Limb (tissue), 2 donors: ENCODE measurements at regions not wholly inside any gene's neighbourhood (a gene's known extent, or its start where the extent isn't known, plus 50 kb on each side); places are given as distances from the start of the nearest gene placed in this dataset.

ENCODE experiments used
- DNase-seq, 2 donors: peaks; one replicate each; pipeline ENCODE4 v3.0.0-alpha.2; 2016; ENCODE audit errors: extremely low spot score in 2 of 2

GRCh38 chrX:34873500-34874225, 68.9 kb upstream of the FAM47B start:
- DNase-seq = no peak

DNA sequence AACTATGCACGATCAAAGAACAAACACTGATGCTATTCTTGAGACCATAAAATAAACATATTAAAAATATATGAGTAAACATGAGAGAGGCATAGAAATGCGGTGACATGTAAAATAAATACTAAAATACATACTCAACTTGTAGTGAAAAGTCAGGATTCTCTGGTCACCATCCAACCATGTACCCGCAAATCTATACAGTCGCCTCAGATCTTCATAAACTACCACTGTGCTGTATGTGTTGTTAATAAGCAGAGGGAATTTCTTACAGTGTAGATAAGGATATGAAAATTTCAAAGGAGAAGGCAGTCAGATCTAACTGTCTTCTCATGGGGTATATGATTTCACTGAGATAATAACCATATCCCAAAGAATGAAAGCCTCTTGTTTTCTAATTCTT, 67.8 kb upstream of the FAM47B start:
- no peak for DNase-seq

- DNase-seq = no peak
Measured at GRCh38 chrX:34875204-34875603, 67.4 kb upstream of the FAM47B start.

DNA sequence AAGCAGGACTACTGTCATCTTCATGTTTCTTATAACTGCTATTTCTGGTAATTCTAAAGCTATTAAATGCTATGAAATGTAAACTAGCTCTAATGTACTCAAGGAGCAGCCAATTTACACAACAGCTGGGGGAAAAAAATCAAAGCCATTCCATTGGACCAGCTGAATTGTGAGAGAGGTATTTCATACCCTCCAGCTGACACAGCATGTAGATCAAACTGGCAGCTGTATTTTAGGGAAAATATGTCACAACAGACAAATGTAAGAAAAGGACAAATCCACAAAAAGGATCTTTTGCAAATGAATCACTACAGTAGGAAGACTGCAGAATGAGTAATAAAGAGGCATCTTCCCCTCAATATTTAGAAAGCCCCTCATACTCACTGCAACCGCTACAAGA, 65.2 kb upstream of the FAM47B start:
- no peak for DNase-seq

- DNase-seq = no peak
Measured at GRCh38 chrX:34879346-34879745, 63.2 kb upstream of the FAM47B start.

- DNase-seq = no peak
Measured at GRCh38 chrX:34879886-34880285, 62.7 kb upstream of the FAM47B start.

- no peak for DNase-seq
Measured at GRCh38 chrX:34880656-34881055, 61.9 kb upstream of the FAM47B start.

DNA sequence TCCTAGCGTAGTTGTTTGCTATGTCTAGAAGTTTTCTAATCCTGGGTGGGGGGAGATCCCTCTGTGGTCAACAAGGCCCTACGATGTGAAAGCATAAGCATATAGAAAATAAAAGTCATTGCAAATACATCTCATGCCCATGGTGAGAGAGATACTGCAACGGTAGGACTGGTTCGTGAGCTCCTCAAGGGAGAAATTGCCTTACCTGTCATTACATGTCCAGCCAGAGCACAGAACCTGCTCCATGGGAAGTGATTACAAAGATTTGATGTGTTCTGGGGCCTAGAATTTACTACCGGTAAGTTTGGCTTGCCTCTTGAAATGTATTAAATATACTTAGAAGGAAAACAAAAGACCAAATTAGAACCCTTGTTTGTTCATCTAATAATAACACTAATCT, 60.9 kb upstream of the FAM47B start:
- no peak for DNase-seq

DNA sequence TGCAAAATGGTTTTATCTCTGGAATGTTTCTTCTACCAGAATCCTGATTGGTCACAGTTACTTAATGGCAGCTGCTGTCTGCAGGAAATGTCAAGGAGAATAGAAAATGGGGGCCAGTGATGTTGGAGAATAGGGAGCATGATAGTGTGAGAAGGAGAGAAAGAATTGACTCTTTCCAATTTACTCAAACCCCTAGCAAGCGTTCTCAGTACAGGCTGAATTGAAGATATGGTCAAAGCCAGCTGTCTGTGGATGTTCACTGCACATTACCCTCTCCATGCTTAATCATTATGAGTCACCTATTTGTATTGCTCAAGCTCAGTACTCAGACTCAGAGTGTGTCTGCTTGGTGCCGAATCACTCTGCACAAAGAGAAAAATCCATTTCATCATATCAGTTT, 57.8 kb upstream of the FAM47B start:
- DNase-seq = no peak

DNA sequence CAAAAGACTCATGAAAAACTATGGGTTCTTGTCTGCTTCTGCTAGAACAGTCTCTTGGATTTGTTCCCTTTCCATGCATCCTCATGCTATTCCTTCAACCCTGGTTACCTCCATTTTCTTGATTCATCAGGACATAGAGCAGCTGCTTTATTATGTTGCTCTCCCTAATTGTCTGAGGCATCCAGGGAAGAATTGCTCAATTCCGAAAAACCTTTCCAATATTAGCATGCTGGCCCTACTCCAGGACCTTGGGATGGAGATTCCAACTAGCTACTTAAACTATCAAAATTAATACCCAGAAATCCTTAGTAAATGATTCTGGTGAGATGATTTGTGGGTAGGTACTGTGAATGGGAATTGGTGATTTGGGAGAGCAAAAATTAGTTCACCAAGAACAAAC, 56.6 kb upstream of the FAM47B start:
- DNase-seq = no peak

DNA sequence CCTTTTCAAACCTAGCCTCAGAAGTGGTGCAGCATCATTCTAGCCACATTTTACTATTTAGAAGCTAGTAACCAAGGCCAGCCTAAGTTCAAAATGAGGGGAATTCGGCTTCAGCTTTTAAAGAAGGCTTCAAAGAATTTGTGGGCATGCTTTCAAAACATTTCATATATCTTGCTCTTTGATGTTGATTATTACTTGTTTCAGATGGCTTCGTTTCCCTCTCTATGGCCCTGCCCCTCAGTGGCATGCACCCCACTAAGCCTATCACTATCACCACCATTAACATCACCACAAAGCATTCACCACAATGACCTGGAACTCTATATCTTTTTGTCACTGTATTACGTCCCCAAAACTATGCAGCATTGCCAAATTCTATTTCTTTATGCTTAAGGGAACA, 51.2 kb upstream of the FAM47B start:
- DNase-seq = no peak
